ENCODE measurements at regions not wholly inside any gene's neighbourhood (a gene's known extent, or its start where the extent isn't known, plus 50 kb on each side); places are given as distances from the start of the nearest gene placed in this dataset.

GRCh38 chr3:81045976-81046375 lies 715.5 kb downstream of the GBE1 start:
- no peak for DNase-seq

DNA sequence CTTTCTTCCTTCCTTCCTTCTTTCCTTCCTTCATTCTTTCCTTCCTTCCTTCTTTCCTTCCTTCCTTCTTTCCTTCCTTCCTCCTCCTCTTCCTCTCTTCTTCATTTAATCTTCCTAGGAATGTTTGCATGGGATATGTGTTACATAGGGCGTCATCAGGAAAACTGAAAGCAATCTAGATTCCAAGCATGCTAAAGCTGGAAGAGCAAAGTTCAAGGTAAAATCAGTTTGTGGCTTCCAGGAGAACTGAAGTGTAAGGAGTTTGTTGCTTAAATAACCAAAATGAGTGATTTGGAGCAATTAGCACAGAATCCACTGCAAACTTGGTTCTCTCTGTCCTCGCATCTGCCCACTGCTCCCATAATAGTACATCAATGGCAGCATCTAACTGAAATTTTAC lies 716.2 kb downstream of the GBE1 start:
- DNase-seq: no peak

GRCh38 chr3:81043660-81044199 lies 717.7 kb downstream of the GBE1 start:
- DNase-seq: no peak

- no peak for DNase-seq
Observed at GRCh38 chr3:81043009-81043408, 718.4 kb downstream of the GBE1 start.

GRCh38 chr3:81041331-81041730 lies 720.1 kb downstream of the GBE1 start:
- no peak for DNase-seq

DNA sequence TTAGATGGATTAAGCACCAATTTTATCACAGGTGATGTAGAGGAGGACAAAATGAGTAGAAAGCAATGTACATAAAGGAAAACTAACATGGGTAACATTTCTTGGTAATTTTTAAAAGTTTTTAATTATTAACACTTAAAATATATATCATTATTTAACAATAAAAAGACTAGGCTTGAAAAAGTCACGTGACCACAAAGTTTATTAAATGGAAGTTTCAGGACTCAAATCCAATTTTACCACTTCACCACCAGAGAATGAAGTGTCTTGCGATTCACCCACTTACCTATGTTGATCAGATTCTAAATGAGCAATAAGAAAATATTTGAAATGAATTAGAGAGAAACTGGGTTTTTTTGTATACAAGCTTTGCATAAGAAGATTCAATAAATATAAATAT lies 721.3 kb downstream of the GBE1 start:
- DNase-seq: no peak

DNA sequence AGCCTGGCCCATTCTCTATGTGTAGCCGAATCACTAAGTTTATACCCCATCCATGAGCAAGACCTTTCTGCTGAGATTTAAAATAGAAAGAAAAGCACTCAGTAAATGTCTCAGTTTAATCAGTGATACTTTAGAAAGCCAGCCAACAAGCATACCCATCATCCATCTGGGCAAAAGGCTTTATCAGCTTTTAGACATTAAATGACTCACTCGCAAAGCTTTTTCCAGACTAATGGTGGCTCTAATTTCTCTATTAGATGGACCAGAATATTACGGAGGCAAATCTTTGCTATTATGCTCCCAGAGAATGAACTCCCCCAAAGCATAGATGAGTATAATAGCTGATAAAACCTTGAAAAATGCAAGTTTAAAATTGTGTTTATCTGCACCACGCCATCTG lies 727.8 kb downstream of the GBE1 start:
- DNase-seq: no peak

GRCh38 chr3:81033185-81033584 lies 728.3 kb downstream of the GBE1 start:
- no peak for DNase-seq

DNA sequence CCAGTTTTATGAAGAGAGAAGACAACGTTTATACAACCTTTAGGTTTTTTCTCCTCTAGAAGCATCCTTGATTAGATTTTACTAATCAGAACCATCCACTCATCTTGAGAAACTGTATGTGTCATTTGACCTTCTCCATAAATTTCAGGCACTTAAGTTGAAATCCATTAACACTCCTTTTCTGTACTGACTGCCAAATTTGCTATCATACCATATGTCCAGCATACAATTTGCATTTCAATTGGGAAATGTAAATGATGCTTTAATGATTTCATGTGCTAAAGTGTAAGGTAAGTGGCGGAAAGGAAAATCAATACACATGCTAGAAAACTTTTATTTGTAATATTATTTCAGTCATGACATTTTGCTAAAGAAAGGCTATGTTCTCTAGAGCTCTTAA lies 731.6 kb downstream of the GBE1 start:
- DNase-seq: no peak

- no peak for DNase-seq
Observed at GRCh38 chr3:81027344-81027743, 734.1 kb downstream of the GBE1 start.

GRCh38 chr3:81024560-81024959 lies 736.9 kb downstream of the GBE1 start:
- DNase-seq: no peak

DNA sequence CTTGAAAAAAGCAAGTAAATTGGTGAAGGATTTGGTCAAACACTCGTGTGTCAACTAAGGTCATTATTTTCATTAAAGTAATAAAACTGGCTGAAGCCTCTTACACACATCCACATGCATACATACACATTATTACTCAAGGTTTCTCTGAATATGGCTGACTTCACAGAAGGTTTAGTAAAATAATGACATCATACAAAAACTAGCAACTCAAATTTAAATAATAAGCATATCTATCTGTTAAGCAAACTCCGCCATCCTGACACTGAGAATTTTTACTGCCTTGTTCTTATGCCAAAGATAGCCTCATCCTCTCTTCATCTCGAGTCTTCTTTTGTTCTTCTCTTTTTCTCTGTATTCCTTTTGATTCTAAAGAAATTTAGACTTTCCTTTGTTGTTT lies 739.1 kb downstream of the GBE1 start:
- no peak for DNase-seq

- DNase-seq: no peak
Observed at GRCh38 chr3:81013360-81013759, 748.1 kb downstream of the GBE1 start.

GRCh38 chr3:81005992-81006391 lies 755.5 kb downstream of the GBE1 start:
- no peak for DNase-seq

- DNase-seq: no peak
Observed at GRCh38 chr3:81003817-81004216, 757.6 kb downstream of the GBE1 start.

GRCh38 chr3:81003008-81003645 lies 758.3 kb downstream of the GBE1 start:
- no peak for DNase-seq

- no peak for DNase-seq
Observed at GRCh38 chr3:80999481-80999880, 762.0 kb downstream of the GBE1 start.

DNA sequence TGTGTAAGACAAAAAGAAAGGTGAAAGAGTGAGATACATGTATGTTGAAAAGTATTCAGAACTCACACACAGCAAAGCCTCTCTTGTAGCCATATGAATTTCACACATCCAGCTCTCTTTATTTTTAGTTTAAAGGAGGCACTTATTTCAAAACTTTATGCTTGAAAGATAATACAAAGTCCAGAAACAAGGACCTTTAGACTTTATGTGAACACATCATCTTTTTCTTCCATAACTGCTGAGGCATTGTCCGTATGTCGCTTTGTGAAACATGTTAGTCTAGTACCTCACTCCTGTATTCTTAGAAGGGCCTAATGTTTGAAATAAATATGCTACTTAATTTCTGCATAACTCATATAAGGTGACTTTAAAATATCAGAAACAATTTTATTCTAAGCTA lies 763.4 kb downstream of the GBE1 start:
- no peak for DNase-seq

DNA sequence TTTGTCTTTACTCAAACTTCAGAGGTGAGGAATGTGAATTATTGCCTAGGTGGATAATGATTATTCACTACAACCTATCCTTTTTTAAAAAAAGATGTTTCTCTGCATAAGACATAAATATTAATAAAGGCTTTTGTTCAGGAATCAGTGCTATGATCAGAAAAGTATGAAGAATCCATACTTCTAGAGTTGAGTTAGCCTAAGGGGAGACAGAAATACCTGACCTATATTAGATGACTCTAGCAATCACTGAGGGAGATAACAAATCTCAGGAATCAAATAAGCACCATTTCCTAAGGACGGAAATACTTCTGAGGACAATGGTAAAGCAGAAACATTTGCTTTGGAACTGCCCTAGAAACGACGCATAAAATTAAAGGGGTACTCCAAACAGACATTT lies 763.8 kb downstream of the GBE1 start:
- no peak for DNase-seq

DNA sequence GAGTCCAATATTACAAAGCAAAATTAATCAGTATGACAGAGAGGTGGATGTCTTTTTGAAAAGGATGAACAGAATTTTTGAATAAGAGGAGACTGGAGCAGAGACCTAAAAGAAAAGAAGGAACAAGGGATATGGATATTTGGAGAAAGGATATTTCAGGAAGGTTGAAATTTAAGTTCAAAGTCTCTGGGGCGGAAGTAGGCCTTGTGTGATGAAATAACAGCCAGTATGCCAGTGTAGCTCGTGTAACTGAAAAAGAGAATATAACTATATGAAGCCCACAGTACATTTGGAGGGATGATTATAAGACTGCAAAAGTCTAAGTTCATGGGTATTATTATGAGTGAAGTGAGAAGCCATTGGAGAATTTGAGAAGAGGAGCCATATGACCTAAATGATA lies 766.7 kb downstream of the GBE1 start:
- no peak for DNase-seq

GRCh38 chr3:80994085-80994665 lies 767.3 kb downstream of the GBE1 start:
- DNase-seq: no peak

- DNase-seq: no peak
Observed at GRCh38 chr3:80993241-80993945, 768.1 kb downstream of the GBE1 start.

GRCh38 chr3:80983753-80984152 lies 777.7 kb downstream of the GBE1 start:
- no peak for DNase-seq

All from hypothalamus (tissue), 51 donors.